IMR-90 (cell line): ENCODE measurements at regions not wholly inside any gene's neighbourhood (a gene's known extent, or its start where the extent isn't known, plus 50 kb on each side); places are given as distances from the start of the nearest gene placed in this dataset.

Experiments used
- ATAC-seq: fragments of 200-7000 bp; cut with Tn5 transposase; 2 replicates; pipeline ENCODE4 v1.9.1; 2020; ENCODE audit warnings: low read depth, mild to moderate bottlenecking, moderate library complexity
- BruUV-seq: library from RNA; stranded (reverse); fragments of 400-500 nt; replicated peaks from 2 replicates; lab custom pipeline; 2021; lab: Mats Ljungman, UMichigan
- CTCF ChIA-PET: fragments of 300-600 bp; formaldehyde crosslinking; extraction: SDS; loops from one replicate; lab custom pipeline; 2021; ENCODE audit warnings: antibody characterized with exemption; lab: Yijun Ruan, JAX
- POLR2A ChIA-PET: fragments of 300-600 bp; sonication (Branson Sonifier 250); formaldehyde crosslinking; loops from one replicate; lab custom pipeline; 2022; ENCODE audit warnings: antibody characterized with exemption; ENCODE audit not compliant: unreplicated experiment; lab: Charles Lee
- DNase-seq: peaks from one replicate; pipeline ENCODE4 v3.0.0; 2013
- H2AFZ ChIP-seq: replicated peaks from 2 replicates; pipeline ENCODE3; 2013; ENCODE audit warnings: low read length, mild to moderate bottlenecking; ENCODE audit not compliant: poor library complexity
- H2AK5ac ChIP-seq: 2 replicates; pipeline ENCODE4 v1.6.1; 2013; ENCODE audit warnings: low read depth, low read length, inconsistent platforms
- H2AK9ac ChIP-seq: replicated peaks from 2 replicates; pipeline ENCODE3; 2013; ENCODE audit warnings: mild to moderate bottlenecking, low read depth, low read length, moderate library complexity; ENCODE audit not compliant: poor library complexity
- H2BK120ac ChIP-seq: 2 replicates; pipeline ENCODE4 v1.6.1; 2013; ENCODE audit warnings: low read depth, low read length, inconsistent platforms
- H2BK15ac ChIP-seq: 3 replicates; pipeline ENCODE4 v1.6.1; 2013; ENCODE audit warnings: low read depth, low read length, inconsistent platforms
- H2BK20ac ChIP-seq: 2 replicates; pipeline ENCODE4 v1.6.1; 2013; ENCODE audit warnings: low read depth, mild to moderate bottlenecking, inconsistent platforms, low read length, moderate library complexity
- H2BK5ac ChIP-seq: 2 replicates; pipeline ENCODE4 v1.6.1; 2013; ENCODE audit warnings: mild to moderate bottlenecking, low read depth, low read length, inconsistent platforms; ENCODE audit not compliant: poor library complexity, severe bottlenecking
- H3K14ac ChIP-seq: replicated peaks from 2 replicates; pipeline ENCODE4 v1.6.1; 2013; ENCODE audit warnings: low read depth, low read length, inconsistent platforms
- H3K18ac ChIP-seq: 2 replicates; pipeline ENCODE4 v1.6.1; 2013; ENCODE audit warnings: low read depth, low read length, control low read depth
- H3K23ac ChIP-seq: 2 replicates; pipeline ENCODE4 v1.6.1; 2013; ENCODE audit warnings: low read depth, low read length, inconsistent platforms
- H3K27ac ChIP-seq: 2 replicates; pipeline ENCODE4 v1.5.1; 2013; ENCODE audit warnings: mild to moderate bottlenecking, control low read depth, low read length; ENCODE audit not compliant: insufficient read depth
- H3K27me3 ChIP-seq: 2 replicates; pipeline ENCODE4 v1.6.1; 2013; ENCODE audit warnings: low read length; ENCODE audit not compliant: control insufficient read depth, insufficient read depth
- H3K36me3 ChIP-seq: 2 replicates; pipeline ENCODE4 v1.6.1; 2013; ENCODE audit warnings: low read length, mixed read lengths; ENCODE audit not compliant: control insufficient read depth, insufficient read depth
- H3K4ac ChIP-seq: 2 replicates; pipeline ENCODE4 v1.6.1; 2013; ENCODE audit warnings: low read depth, low read length, inconsistent platforms
- H3K4me1 ChIP-seq: 2 replicates; pipeline ENCODE4 v1.6.1; 2013; ENCODE audit warnings: low read length, mixed read lengths; ENCODE audit not compliant: control insufficient read depth, insufficient read depth
- H3K4me2 ChIP-seq: 2 replicates; pipeline ENCODE4 v1.6.1; 2013; ENCODE audit warnings: low read depth, mild to moderate bottlenecking, control low read depth, low read length, moderate library complexity
- H3K4me3 ChIP-seq: 2 replicates; pipeline ENCODE4 v1.5.1; 2013; ENCODE audit warnings: low read depth, mild to moderate bottlenecking, control low read depth, low read length, moderate library complexity; ENCODE audit not compliant: insufficient read depth
- H3K56ac ChIP-seq: 2 replicates; pipeline ENCODE4 v1.6.1; 2013; ENCODE audit warnings: low read length, inconsistent platforms; ENCODE audit not compliant: insufficient read depth; ENCODE audit errors: extremely low read depth
- H3K79me1 ChIP-seq, 2 experiments: 2 replicates each; pipeline ENCODE4 v1.6.1; 2013; ENCODE audit warnings: low read length in 2 of 2, inconsistent platforms in 1 of 2, low read depth in 1 of 2
- H3K9ac ChIP-seq: 2 replicates; pipeline ENCODE4 v1.6.1; 2013; ENCODE audit warnings: low read depth, low read length, control low read depth
- H3K9me1 ChIP-seq: 2 replicates; pipeline ENCODE4 v1.6.1; 2013; ENCODE audit warnings: low read length, inconsistent platforms; ENCODE audit not compliant: insufficient read depth
- H3K9me3 ChIP-seq: 2 replicates; pipeline ENCODE4 v1.6.1; 2013; ENCODE audit warnings: low read length; ENCODE audit not compliant: control insufficient read depth, insufficient read depth
- H4K20me1 ChIP-seq: 2 replicates; pipeline ENCODE4 v1.6.1; 2013; ENCODE audit warnings: low read length, inconsistent platforms; ENCODE audit not compliant: insufficient read depth
- H4K5ac ChIP-seq: 2 replicates; pipeline ENCODE4 v1.6.1; 2013; ENCODE audit warnings: mild to moderate bottlenecking, low read depth, low read length, control low read depth
- H4K8ac ChIP-seq, 2 experiments: 2 replicates each; pipeline ENCODE4 v1.6.1; 2013; ENCODE audit warnings: low read depth in 2 of 2, low read length in 2 of 2, control low read depth in 1 of 2, inconsistent platforms in 1 of 2
- H4K91ac ChIP-seq: 2 replicates; pipeline ENCODE4 v1.6.1; 2013; ENCODE audit warnings: low read depth, low read length, inconsistent platforms; ENCODE audit not compliant: insufficient read depth
- BHLHE40 ChIP-seq: fragments of 150-350 bp; IDR thresholded peaks from 2 replicates; pipeline ENCODE4 v1.6.1; 2016; ENCODE audit warnings: mild to moderate bottlenecking, low read depth, low read length
- CEBPB ChIP-seq: IDR thresholded peaks from 2 replicates; pipeline ENCODE4 v1.6.1; 2012; ENCODE audit warnings: low read depth, low read length, improper control_type of control experiment
- CHD1 ChIP-seq: IDR thresholded peaks from 2 replicates; pipeline ENCODE4 v1.6.1; 2012; ENCODE audit warnings: low read depth, low read length, improper control_type of control experiment
- ELK1 ChIP-seq: fragments of 150-350 bp; IDR thresholded peaks from 2 replicates; pipeline ENCODE4 v1.6.1; 2016; ENCODE audit warnings: low read depth, mild to moderate bottlenecking, low read length, moderate library complexity, borderline replicate concordance
- FOS ChIP-seq: fragments of 150-350 bp; IDR thresholded peaks from 2 replicates; pipeline ENCODE4 v1.6.1; 2016; ENCODE audit warnings: low read depth, low read length
- MAFK ChIP-seq: IDR thresholded peaks from 2 replicates; pipeline ENCODE4 v1.6.1; 2012; ENCODE audit warnings: low read depth, low read length, improper control_type of control experiment
- MAZ ChIP-seq: IDR thresholded peaks from 2 replicates; pipeline ENCODE4 v1.6.1; 2012; ENCODE audit warnings: low read depth, mild to moderate bottlenecking, low read length, improper control_type of control experiment, moderate library complexity, borderline replicate concordance
- NFE2L2 ChIP-seq: fragments of 150-350 bp; IDR thresholded peaks from 2 replicates; pipeline ENCODE4 v1.6.1; 2016; ENCODE audit warnings: low read depth, mild to moderate bottlenecking, low read length
- RAD21 ChIP-seq: IDR thresholded peaks from 2 replicates; pipeline ENCODE4 v1.6.1; 2012; ENCODE audit warnings: low read length, improper control_type of control experiment
- RFX5 ChIP-seq: IDR thresholded peaks from 2 replicates; pipeline ENCODE4 v1.8.0; 2012; ENCODE audit warnings: low read depth, mild to moderate bottlenecking, low read length, moderate library complexity
- SMC3 ChIP-seq: fragments of 150-350 bp; IDR thresholded peaks from 2 replicates; pipeline ENCODE4 v1.6.1; 2016; ENCODE audit warnings: low read depth, mild to moderate bottlenecking, antibody characterized with exemption, low read length, moderate library complexity
- WGBS, 2 experiments: methylation state at CpG; one replicate each; pipeline versions ENCODE4 v1.1.5 to v1.1.7; 2013; ENCODE audit warnings: missing lambda C conversion rate in 2 of 2; ENCODE audit not compliant: insufficient read length in 1 of 2; ENCODE audit errors: extremely low coverage in 2 of 2; 5-methylcytosine and 5-hydroxymethylcytosine counted together
- dilution Hi-C: fragments of 300-500 bp; cut with HindIII; formaldehyde crosslinking; loops from one replicate; pipeline ENCODE4 v1.14.3; 2018; ENCODE audit warnings: low sequenced_read_pairs; ENCODE audit not compliant: unreplicated experiment
- in situ Hi-C: fragments of 300-500 bp; cut with MboI; formaldehyde crosslinking; loops from 3 replicates; pipeline ENCODE4 v1.14.3; 2019; ENCODE audit warnings: low sequenced_read_pairs, inconsistent platforms, mixed read lengths
- intact Hi-C: fragments of 100-400 bp; cut with micrococcal nuclease; formaldehyde crosslinking; loops from 2 replicates; pipeline ENCODE4 v1.10.0; 2022
- TF ChIP-seq, protein P1 (sequence below): conservative IDR thresholded peaks from 2 replicates; pipeline ENCODE4 v1.5.1; 2012; ENCODE audit warnings: mild to moderate bottlenecking, low read depth, low read length, improper control_type of control experiment

DNA sequence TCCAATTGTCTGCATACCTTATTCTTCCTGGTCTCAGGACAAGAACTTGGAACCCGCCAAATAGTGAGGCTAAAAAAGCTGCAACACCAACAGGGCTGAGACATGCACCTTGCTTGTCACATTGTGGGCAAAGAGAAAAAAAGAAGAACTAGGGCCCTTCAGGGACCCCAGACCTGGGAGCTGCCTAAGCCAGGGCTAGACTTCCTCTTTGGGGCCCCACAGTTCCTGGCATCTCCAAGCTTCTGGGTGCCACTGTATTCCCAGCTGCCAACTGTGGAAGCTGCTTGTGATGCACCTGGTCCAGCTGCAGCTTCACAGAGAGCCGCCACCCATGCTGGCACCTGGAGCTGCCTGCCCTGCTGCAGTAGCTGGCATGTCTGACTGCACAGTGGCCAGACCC lies 370.6 kb downstream of the CD83 start:
- Histone ChIP-seq H3K4me1 (no peaks in the 10 kb centered on the region), H3K4ac (no peak overlapping the region), H3K4me2 (no peak overlapping the region), H3K9me3 (peaks cover 5% of the 10 kb centered on the region; the same call in 1 of the 2 replicates), H2AK5ac (no peak overlapping the region), H4K91ac (no peak overlapping the region), H2BK20ac (no peak overlapping the region), H3K79me1 (no peaks in the 10 kb centered on the region), H3K4me3 (no peak overlapping the region), H3K18ac (no peak overlapping the region), H2BK5ac (no peak overlapping the region), H2AK9ac (no peak overlapping the region), H2BK15ac (no peak overlapping the region), H3K27me3 (no peaks in the 10 kb centered on the region), H3K23ac (no peak overlapping the region), H2AFZ (no peak overlapping the region), H3K56ac (no peak overlapping the region), H3K36me3 (no peaks in the 10 kb centered on the region), H3K27ac (no peak overlapping the region), H3K14ac (no peak overlapping the region), H4K8ac (no peak overlapping the region), H3K9ac (no peak overlapping the region), H4K20me1 (no peaks in the 10 kb centered on the region), H4K5ac (no peak overlapping the region), H3K9me1 (no peaks in the 10 kb centered on the region), H2BK120ac (no peak overlapping the region)
- ChIA-PET POLR2A (no interaction called here), CTCF (no interaction called here)
- TF ChIP-seq SMC3, result no peak
- no peak for TF ChIP-seq MAFK
- TF ChIP-seq, protein P1, sequence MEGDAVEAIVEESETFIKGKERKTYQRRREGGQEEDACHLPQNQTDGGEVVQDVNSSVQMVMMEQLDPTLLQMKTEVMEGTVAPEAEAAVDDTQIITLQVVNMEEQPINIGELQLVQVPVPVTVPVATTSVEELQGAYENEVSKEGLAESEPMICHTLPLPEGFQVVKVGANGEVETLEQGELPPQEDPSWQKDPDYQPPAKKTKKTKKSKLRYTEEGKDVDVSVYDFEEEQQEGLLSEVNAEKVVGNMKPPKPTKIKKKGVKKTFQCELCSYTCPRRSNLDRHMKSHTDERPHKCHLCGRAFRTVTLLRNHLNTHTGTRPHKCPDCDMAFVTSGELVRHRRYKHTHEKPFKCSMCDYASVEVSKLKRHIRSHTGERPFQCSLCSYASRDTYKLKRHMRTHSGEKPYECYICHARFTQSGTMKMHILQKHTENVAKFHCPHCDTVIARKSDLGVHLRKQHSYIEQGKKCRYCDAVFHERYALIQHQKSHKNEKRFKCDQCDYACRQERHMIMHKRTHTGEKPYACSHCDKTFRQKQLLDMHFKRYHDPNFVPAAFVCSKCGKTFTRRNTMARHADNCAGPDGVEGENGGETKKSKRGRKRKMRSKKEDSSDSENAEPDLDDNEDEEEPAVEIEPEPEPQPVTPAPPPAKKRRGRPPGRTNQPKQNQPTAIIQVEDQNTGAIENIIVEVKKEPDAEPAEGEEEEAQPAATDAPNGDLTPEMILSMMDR, result no peak
- no peak for TF ChIP-seq ELK1
- no peak for TF ChIP-seq MAZ
- TF ChIP-seq RAD21, result no peak
- TF ChIP-seq CHD1, result no peak
- no peak for TF ChIP-seq FOS
- no peak for TF ChIP-seq RFX5
- no peak for TF ChIP-seq NFE2L2
- no peak for TF ChIP-seq BHLHE40
- TF ChIP-seq CEBPB, result no peak
- in situ Hi-C loops (no loop called here), intact Hi-C loops (no loop called here), dilution Hi-C loops (no loop called here)
- DNase-seq (no peak), ATAC-seq (no peak)
- BruUV-seq, result no TSS peak
- WGBS, 2 experiments, result no CpG with 5 or more reads among the region's 2 CpGs
